Transverse colon (tissue), 4 donors: ENCODE measurements at regions not wholly inside any gene's neighbourhood (a gene's known extent, or its start where the extent isn't known, plus 50 kb on each side); places are given as distances from the start of the nearest gene placed in this dataset.

ENCODE experiments used
- CTCF ChIP-seq, 5 experiments: fragments of 200-600 bp in 3 of 5; fragments of 450-650 bp in 2 of 5; sonication (generic) in 3 of 5; IDR thresholded peaks; 1 replicate in 2 of 5; 2 replicates in 3 of 5; pipeline ENCODE4 v1.5.1; 2016 to 2017; ENCODE audit warnings: antibody characterized with exemption in 5 of 5, inconsistent platforms in 3 of 5, mild to moderate bottlenecking in 2 of 5, moderate library complexity in 1 of 5
- POLR2A ChIP-seq: fragments of 450-650 bp; IDR thresholded peaks from one replicate; pipeline ENCODE4 v1.6.1; 2016; ENCODE audit warnings: antibody characterized with exemption, mild to moderate bottlenecking, moderate library complexity
- POLR2AphosphoS5 ChIP-seq, 3 donors: sonication (generic); formaldehyde crosslinking; IDR thresholded peaks; one replicate each; pipeline ENCODE4 v1.6.1; 2016; ENCODE audit warnings: antibody characterized with exemption in 3 of 3

GRCh38 chr14:86513056-86513455 is 983.1 kb downstream of the FLRT2 start:
- TF ChIP-seq POLR2A (no peak), CTCF (IDR thresholded peaks at IDR 0.05) (no peak), POLR2AphosphoS5 (IDR thresholded peaks at IDR 0.05) (no peak)
